Right kidney (tissue), 1 donor: ENCODE measurements at regions not wholly inside any gene's neighbourhood (a gene's known extent, or its start where the extent isn't known, plus 50 kb on each side); places are given as distances from the start of the nearest gene placed in this dataset.
"Not testable (repeated sequence)": the region's sequence is repeated elsewhere in the genome, so short reads cannot be mapped to it uniquely, and the experiment has no call there.

Experiments used
- DNase-seq: peaks from one replicate; pipeline ENCODE4 v3.0.0-alpha.2; 2016

DNA sequence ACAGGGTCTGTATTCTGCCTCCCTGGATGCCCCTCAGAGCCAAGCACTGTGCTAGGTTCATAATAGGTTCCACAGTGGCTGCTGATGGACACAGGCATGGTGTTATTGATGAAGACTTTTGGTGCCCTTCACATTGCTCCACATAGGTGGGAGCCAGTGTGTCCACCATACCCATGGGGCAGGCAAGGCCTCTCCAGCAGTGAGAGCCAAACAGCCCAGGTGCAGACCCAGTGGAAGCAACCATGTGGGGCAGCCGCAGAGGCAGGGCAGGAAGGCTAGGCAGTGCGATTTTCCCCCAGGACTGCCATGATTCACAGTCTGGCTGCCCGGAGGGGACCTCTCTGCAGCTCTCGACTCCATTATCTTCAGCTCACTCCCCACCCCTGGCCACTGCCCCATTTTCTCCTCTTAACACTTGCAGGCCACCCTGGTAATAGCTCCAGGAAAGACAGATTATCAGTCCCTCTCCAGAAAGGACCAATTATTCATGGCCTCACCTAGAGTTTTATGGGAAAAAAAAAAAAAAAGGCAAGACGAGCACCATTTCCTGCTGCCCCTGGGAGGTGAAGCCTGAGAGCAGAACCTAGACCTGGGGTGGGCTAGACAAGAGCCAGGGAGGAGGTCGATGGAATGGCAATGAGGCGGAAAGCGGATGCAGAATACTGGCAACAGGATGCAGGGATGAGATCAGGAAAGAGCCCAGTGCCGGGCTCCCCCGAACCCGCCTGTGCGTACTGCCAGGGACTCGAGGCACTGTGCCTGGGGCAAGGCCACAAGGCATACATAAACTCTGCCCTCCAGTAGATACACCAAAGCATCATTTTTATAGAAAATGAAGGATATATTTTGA lies 343.0 kb upstream of the NCAM1 start:
- no peak for DNase-seq

- no peak for DNase-seq
Measured at GRCh38 chr11:112619106-112619505, 342.1 kb upstream of the NCAM1 start.

GRCh38 chr11:112620621-112621394 lies 340.4 kb upstream of the NCAM1 start:
- no peak for DNase-seq

DNA sequence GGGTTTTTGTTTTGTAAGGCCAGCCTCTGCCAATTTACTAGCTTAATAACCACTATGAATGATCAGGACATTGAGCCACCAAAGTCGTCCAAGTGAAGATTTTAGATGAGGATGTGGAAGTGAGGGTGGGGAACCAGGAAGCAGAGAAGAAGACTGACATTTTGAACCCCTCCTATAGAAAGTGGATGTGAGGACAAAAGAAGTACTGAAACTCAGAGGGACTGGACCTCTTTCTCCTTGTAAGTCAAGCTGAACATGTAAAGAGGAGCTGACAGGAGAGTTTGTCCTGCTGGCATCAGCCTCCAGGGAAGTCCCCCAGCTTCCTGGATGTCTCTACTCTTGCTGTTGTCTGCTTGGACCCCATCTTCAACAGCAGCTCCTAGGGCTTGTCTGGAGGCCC lies 338.2 kb upstream of the NCAM1 start:
- DNase-seq, result no peak

GRCh38 chr11:112624431-112624830 lies 336.8 kb upstream of the NCAM1 start:
- DNase-seq, result no peak

DNA sequence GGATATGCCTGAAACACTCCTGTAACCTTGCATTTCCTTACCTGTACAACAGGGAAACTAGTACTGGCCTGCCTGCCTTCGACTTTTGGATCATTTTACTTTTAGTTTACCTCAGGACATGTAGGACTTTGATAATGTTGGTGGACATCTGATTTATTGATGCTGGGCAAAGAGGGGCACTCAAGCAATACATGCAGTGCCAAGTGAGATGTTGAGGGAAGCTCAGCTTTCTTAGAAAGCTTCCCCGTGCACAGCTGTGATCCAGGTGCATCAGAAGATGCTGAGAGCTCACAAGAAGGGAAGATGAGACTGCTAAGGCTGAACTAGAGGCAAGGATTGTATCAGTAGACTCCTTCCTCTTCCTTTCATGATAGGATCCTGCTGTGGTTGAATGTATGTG lies 336.2 kb upstream of the NCAM1 start:
- not testable (repeated sequence) for DNase-seq

DNA sequence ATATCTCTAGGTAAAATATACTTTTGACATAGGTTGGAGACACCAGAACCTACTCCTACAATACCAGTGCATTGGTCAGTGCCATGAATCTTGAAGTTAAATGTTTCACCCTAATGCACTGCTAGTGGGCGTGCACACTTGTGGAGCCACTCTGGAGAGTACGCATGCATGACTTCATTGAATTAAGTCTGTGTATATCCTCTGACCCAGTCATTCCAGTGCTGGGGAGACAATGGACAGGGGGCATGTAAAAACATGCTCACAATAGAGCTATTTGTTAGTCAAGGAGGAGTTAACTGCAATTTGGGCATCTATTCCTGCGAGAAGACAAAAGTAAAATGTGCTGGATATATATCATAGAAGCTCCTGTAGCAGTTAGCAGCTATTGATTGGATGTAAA lies 335.4 kb upstream of the NCAM1 start:
- DNase-seq, result no peak

DNA sequence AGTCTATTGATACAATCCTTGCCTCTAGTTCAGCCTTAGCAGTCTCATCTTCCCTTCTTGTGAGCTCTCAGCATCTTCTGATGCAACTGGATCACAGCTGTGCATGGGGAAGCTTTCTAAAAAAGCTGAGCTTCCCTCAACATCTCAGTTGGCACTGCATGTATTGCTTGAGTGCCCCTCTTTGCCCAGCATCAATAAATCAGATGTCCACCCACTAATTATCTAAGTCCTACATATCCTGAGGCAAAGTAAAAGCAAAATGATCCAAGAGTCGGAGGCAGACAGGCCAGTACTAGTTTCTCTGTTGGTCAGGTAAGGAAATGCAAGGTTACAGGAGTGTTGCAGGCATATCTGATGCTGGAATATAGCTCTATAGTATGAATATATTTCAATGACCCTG lies 334.5 kb upstream of the NCAM1 start:
- no peak for DNase-seq

- DNase-seq, result no peak
Measured at GRCh38 chr11:112627588-112628045, 333.6 kb upstream of the NCAM1 start.

DNA sequence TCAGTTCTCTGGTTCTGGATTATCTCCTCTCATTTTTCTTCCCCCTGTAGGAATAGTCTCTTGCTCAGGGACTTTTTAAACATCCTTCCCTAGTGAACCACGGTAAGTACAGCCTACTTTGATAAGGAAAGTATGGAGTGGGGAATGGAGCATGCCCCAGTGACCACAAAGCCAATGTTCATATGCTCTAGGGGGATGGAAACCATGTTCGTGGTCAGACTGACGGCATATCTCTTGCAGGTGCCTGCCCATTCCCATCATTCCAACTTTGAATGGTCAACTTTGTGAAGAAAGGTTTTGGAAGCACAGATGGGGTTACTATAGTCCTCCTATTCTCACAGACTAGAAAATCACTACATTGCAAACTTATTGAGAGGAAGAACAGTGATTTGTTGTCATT lies 332.5 kb upstream of the NCAM1 start:
- DNase-seq, result no peak

DNA sequence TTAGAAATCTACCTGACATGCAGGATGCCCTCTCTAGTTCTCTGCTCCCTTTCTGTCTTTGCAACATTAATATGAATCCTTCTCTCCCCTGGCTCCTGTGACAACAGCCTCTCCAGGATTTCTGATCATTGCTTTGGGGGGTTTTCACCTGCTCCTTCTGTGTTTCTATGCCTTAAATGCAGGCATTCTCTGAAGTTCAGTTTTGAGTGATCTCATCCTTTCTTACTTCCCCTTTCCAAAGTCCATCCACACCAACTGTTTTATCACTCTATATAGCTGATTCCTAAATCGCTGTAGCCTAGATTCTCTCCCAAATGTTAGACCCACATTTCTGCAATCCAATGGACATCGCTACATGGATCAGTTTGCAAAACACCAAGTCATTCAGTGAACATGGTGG lies 330.7 kb upstream of the NCAM1 start:
- DNase-seq, result no peak

DNA sequence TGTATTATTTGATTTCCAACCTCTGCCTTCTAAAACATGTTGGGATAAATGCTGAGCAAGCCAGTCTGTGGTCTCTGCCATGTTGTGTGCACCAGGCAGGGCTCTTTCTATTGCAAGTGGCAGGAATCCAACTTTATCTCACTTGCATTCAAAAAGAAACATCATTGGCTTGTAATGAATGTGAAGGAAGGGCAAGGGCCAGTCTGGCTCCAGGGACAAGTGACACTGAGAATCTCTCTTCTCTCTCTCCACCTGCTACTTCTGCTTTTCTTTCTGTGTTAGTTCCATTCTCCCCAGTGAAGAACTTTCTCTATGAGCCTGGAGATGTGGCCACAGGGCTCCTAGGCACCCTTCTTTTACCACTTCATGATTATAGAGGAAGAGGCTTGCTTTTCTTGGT lies 329.9 kb upstream of the NCAM1 start:
- no peak for DNase-seq

DNA sequence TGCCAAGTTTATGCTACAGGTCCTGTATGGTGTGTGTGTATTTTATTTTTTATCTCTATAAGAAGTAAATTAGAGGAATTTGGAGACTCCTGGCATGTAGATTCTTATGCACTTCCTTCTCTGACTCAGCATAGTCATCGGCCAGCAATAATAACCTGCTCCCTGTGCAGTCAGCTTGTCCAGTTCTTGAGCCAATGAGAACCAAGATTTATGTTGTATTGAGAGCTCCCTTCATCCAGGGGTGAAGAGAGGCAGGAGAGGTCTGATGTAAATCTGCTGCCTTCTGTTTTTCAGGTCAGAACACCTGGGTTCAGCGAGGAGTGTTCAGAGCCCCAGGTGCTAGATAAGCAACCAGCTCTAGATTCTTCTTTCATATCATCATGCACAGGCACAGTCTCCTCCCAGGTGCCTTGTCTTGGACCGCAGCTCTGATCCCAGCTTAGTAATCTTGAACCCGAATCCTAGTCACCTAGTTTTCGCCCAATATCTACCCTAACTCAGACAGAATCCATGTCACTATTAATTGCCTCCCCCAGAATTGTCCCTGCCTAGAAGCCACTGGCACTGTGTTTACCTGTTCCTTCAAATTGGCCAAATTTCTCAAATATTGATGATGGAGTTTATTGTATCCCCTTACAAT lies 328.2 kb upstream of the NCAM1 start:
- no peak for DNase-seq

- no peak for DNase-seq
Measured at GRCh38 chr11:112634551-112634950, 326.7 kb upstream of the NCAM1 start.

- no peak for DNase-seq
Measured at GRCh38 chr11:112634995-112635737, 326.1 kb upstream of the NCAM1 start.

GRCh38 chr11:112637076-112637475 lies 324.1 kb upstream of the NCAM1 start:
- DNase-seq, result no peak

GRCh38 chr11:112637876-112638275 lies 323.3 kb upstream of the NCAM1 start:
- DNase-seq, result no peak

- DNase-seq, result no peak
Measured at GRCh38 chr11:112639469-112639868, 321.8 kb upstream of the NCAM1 start.

GRCh38 chr11:112643416-112643815 lies 317.8 kb upstream of the NCAM1 start:
- DNase-seq, result no peak

- no peak for DNase-seq
Measured at GRCh38 chr11:112644410-112645131, 316.6 kb upstream of the NCAM1 start.

- no peak for DNase-seq
Measured at GRCh38 chr11:112649856-112650255, 311.4 kb upstream of the NCAM1 start.

GRCh38 chr11:112650527-112650926 lies 310.7 kb upstream of the NCAM1 start:
- no peak for DNase-seq
